AG04450 (cell line): ENCODE measurements at regions not wholly inside any gene's neighbourhood (a gene's known extent, or its start where the extent isn't known, plus 50 kb on each side); places are given as distances from the start of the nearest gene placed in this dataset.

Experiments
- CTCF ChIA-PET: fragments of 300-600, 350-600 bp; formaldehyde crosslinking; extraction: SDS; loops from one replicate; lab custom pipeline; 2022; ENCODE audit warnings: antibody characterized with exemption, inconsistent platforms; lab: Charles Lee
- POLR2A ChIA-PET: fragments of 350-600 bp; formaldehyde crosslinking; extraction: SDS; loops from one replicate; lab custom pipeline; 2021; ENCODE audit warnings: antibody characterized with exemption, inconsistent platforms; lab: Yijun Ruan, JAX
- DNase-seq: peaks from one replicate; pipeline ENCODE4 v3.0.0-alpha.2; 2011; ENCODE audit warnings: low read depth, low spot score
- H3K27ac ChIP-seq: one replicate; pipeline ENCODE4 v1.5.1; 2012; ENCODE audit warnings: low read depth, low read length, control low read depth
- H3K27me3 ChIP-seq: one replicate; pipeline ENCODE4 v1.6.0; 2012; ENCODE audit warnings: low read length; ENCODE audit not compliant: control insufficient read depth, insufficient read depth
- H3K4me3 ChIP-seq: 2 replicates; pipeline ENCODE4 v1.5.1; 2011; ENCODE audit warnings: mild to moderate bottlenecking, low read depth, low read length, control low read depth
- H3K9me3 ChIP-seq: 2 replicates; pipeline ENCODE4 v1.5.1; 2012; ENCODE audit warnings: low read length; ENCODE audit not compliant: control insufficient read depth, insufficient read depth
- CTCF ChIP-seq: IDR thresholded peaks from 2 replicates; pipeline ENCODE4 v1.5.1; 2011; ENCODE audit warnings: low read depth, low read length, control low read depth, inconsistent platforms

DNA sequence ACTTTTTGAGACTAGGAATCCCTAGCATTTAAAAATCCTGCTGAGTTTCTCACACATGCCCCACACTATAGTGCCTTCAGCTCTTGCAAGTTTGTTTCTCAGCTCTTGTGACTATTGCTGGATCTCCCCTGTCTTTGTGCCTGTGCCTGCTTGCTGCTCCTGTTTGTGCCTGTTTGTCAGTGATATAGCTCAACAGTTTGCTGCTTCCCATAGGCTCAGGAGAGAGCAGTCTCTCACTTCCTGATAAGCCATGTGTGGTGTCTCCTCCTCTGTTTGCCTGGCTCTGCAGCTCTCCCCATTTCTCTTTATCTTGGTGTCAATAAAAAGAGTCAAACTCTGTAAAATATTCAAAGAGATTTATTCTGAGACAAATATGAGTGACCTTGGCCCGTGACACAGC, 259.8 kb upstream of the CLNK start:
- TF ChIP-seq CTCF = no peak
- POLR2A ChIA-PET = no interaction called here
- Histone ChIP-seq H3K27me3 (no peaks in the 10 kb centered on the region), H3K27ac (no peak overlapping the region), H3K4me3 (no peak overlapping the region), H3K9me3 (no peaks in the 10 kb centered on the region)
- CTCF ChIA-PET = no interaction called here
- no peak for DNase-seq

DNA sequence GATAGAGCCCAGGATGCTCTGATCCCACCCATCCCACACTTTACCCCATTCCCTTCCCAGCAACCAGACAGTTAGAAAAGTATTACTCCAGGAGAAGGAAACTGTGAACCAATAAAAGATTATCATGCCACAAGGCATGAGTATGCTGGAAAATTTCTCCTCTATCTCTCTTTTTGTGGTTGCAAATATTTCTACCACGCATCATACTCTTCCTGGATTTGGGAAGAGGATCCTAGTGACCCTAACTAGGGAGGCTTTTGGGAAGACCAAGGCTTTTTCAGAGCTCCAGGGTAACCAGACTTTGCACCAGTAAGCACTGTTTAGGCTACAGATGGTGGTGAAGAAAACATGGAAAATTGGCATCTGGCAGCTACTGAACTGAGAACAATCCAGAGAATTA, 257.6 kb upstream of the CLNK start:
- POLR2A ChIA-PET = no interaction called here
- DNase-seq = no peak

DNA sequence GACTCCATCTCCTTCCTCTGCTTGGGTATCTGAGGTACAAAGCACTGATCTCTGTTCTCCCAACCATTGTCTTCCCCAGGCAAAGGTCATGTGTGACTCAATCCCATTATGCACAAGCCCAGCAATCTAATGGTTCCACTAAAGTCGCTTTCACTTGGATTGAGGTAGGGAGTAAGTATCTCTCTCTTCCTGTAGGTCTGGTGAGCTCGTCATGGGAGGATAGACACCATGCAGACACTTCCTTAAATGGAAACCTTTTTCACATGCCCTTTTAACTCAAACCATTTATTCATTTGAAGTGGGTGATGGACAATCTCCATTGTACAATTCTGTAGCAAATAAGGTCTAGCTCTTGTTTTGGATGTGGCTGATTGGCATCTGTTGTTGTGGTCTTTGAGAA, 245.2 kb upstream of the CLNK start:
- ChIA-PET POLR2A (no interaction called here), CTCF (no interaction called here)
- Histone ChIP-seq H3K27me3 (no peaks in the 10 kb centered on the region), H3K27ac (no peak overlapping the region), H3K9me3 (no peaks in the 10 kb centered on the region), H3K4me3 (no peak overlapping the region)
- TF ChIP-seq CTCF = no peak
- DNase-seq = no peak

More for the DNA sequence above, 257.6 kb upstream of the CLNK start:
- Histone ChIP-seq H3K9me3 (no peaks in the 10 kb centered on the region), H3K4me3 (no peak overlapping the region), H3K27me3 (no peaks in the 10 kb centered on the region), H3K27ac (no peak overlapping the region)
- TF ChIP-seq CTCF = no peak
- CTCF ChIA-PET = no interaction called here

DNA sequence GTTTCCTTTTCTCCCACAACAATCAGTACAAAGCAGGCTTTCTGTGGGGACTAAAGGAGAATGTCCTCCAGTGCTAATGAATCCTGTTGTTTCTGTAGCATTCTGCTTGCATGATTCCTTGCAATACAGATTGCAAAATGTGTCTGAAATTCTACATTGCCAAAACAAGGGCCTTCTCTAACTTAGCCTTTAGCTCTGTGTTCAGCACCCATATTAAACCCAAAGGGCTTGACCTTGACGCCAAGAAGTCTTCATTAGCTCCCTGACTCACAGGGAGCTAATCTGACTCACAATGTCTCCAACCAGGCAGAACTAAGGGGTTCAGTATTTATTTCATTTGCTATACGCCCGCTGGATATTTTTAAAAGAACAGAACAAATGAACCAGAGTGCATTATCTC, 241.4 kb upstream of the CLNK start:
- Histone ChIP-seq H3K9me3 (no peaks in the 10 kb centered on the region), H3K4me3 (no peak overlapping the region), H3K27me3 (no peaks in the 10 kb centered on the region), H3K27ac (no peak overlapping the region)
- DNase-seq = no peak
- ChIA-PET CTCF (interaction anchor here (0.6 kb wide), 1 partner anchor 1300 kb away, joined by 3 read pairs; no protein-coding TSS in a partner anchor), POLR2A (no interaction called here)
- no peak for TF ChIP-seq CTCF

- no peak overlapping the region for H3K27ac ChIP-seq
- POLR2A ChIA-PET = no interaction called here
- CTCF ChIA-PET = no interaction called here
- no peaks in the 10 kb centered on the region for H3K27me3 ChIP-seq
- TF ChIP-seq CTCF = no peak
- DNase-seq = no peak
- no peaks in the 10 kb centered on the region for H3K9me3 ChIP-seq
- no peak overlapping the region for H3K4me3 ChIP-seq
Measured at GRCh38 chr4:10924274-10924673, 239.7 kb upstream of the CLNK start.
